ENCODE measurements at regions not wholly inside any gene's neighbourhood (a gene's known extent, or its start where the extent isn't known, plus 50 kb on each side); places are given as distances from the start of the nearest gene placed in this dataset.

- TF ChIP-seq CTCF (IDR thresholded peaks at IDR 0.05; ENCODE audit: low read length) (no peak), EZH2 (optimal IDR thresholded peaks at IDR 0.05; ENCODE audit: low read depth, low read length) (no peak)
These were observed 522.5 kb downstream of the ETV1 start for GRCh38 chr7:13466874-13467547.
